ENCODE measurements at regions not wholly inside any gene's neighbourhood (a gene's known extent, or its start where the extent isn't known, plus 50 kb on each side); places are given as distances from the start of the nearest gene placed in this dataset.

GRCh38 chr2:129439406-129440302, 539.8 kb upstream of the RAB6C start:
- no peak for DNase-seq (ENCODE audit: low read depth)

- DNase-seq (ENCODE audit: low read depth): no peak
These were observed 537.9 kb upstream of the RAB6C start for GRCh38 chr2:129441610-129442009.

- no peak for DNase-seq (ENCODE audit: low read depth)
These were observed 536.1 kb upstream of the RAB6C start for GRCh38 chr2:129443235-129443864.

GRCh38 chr2:129443865-129444739, 535.4 kb upstream of the RAB6C start:
- no peak for DNase-seq (ENCODE audit: low read depth)

- no peak for DNase-seq (ENCODE audit: low read depth)
These were observed 534.7 kb upstream of the RAB6C start for GRCh38 chr2:129444751-129445150.

- no peak for DNase-seq (ENCODE audit: low read depth)
These were observed 522.8 kb upstream of the RAB6C start for GRCh38 chr2:129456691-129457090.

GRCh38 chr2:129457277-129457818, 522.1 kb upstream of the RAB6C start:
- no peak for DNase-seq (ENCODE audit: low read depth)

GRCh38 chr2:129458006-129458405, 521.5 kb upstream of the RAB6C start:
- no peak for DNase-seq (ENCODE audit: low read depth)

GRCh38 chr2:129458436-129458835, 521.0 kb upstream of the RAB6C start:
- no peak for DNase-seq (ENCODE audit: low read depth)

- DNase-seq (ENCODE audit: low read depth): no peak
These were observed 520.1 kb upstream of the RAB6C start for GRCh38 chr2:129459200-129459876.

- no peak for DNase-seq (ENCODE audit: low read depth)
These were observed 519.6 kb upstream of the RAB6C start for GRCh38 chr2:129459881-129460280.

- DNase-seq (ENCODE audit: low read depth): no peak
These were observed 518.9 kb upstream of the RAB6C start for GRCh38 chr2:129460299-129461198.

GRCh38 chr2:129462349-129462748, 517.1 kb upstream of the RAB6C start:
- DNase-seq (ENCODE audit: low read depth): no peak

- no peak for DNase-seq (ENCODE audit: low read depth)
These were observed 516.5 kb upstream of the RAB6C start for GRCh38 chr2:129462967-129463366.

GRCh38 chr2:129464036-129464435, 515.4 kb upstream of the RAB6C start:
- DNase-seq (ENCODE audit: low read depth): no peak

GRCh38 chr2:129464631-129465030, 514.8 kb upstream of the RAB6C start:
- no peak for DNase-seq (ENCODE audit: low read depth)

GRCh38 chr2:129465045-129465444, 514.4 kb upstream of the RAB6C start:
- DNase-seq (ENCODE audit: low read depth): no peak

GRCh38 chr2:129466389-129466788, 513.1 kb upstream of the RAB6C start:
- DNase-seq (ENCODE audit: low read depth): no peak

- DNase-seq (ENCODE audit: low read depth): no peak
These were observed 512.3 kb upstream of the RAB6C start for GRCh38 chr2:129467012-129467779.

GRCh38 chr2:129467941-129468340, 511.5 kb upstream of the RAB6C start:
- DNase-seq (ENCODE audit: low read depth): no peak
